ENCODE measurements at regions not wholly inside any gene's neighbourhood (a gene's known extent, or its start where the extent isn't known, plus 50 kb on each side); places are given as distances from the start of the nearest gene placed in this dataset.

DNA sequence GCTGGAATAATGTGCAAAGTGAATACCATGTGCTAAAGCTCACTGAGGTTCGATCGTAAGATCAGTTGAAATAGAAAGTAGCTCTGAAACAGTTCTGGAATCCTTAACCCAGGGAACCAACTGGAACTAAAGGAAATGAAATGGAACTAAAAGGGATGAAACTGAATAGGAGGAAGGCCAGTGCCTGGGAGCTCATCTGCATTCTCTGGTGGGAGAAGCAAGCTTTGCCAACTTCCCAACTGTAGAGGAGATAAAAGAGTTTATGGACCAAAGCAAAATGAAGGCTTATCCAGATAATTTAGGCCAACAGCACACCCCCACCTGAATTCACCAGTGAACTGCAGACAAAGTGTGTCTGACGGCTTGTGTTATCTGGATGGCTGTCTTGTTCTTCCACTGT is 188.6 kb upstream of the HABP2 start:
- DNase-seq (ENCODE audit: low spot score) = no peak

DNA sequence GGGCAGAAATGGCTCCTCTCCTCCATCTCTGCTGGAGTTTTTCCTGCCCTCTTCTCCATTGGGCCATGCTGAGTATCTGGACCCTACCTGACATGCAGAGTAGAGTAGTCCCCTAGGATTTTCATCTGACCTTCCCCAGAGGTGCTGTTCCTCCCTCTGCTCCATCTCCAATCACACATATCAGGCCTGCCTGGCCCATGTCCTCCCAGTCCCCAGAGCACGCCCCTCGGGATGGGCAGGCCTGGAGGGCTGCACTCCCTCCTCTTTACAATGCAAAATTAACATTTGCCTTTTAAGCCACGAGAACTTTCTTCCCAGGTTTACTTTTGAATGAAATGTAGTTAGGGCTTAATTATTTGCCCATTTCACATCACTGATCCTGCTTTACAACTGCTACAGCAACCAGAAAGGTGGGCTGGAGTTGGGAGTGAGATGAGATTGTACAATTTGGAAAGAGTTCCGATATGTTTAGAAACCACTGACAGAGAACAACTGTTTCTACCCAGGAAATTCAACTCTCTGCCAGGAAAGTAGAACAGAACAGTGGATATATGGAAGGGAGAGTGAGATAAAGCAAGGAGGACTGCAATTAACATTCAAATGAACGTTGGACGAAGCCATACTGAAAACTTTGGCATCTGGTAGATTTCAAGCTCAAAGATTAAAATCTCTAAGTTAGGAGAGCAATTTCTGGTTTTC is 184.0 kb upstream of the HABP2 start:
- DNase-seq (ENCODE audit: low spot score) = no peak

GRCh38 chr10:113369365-113369694 is 183.5 kb upstream of the HABP2 start:
- no peak for DNase-seq (ENCODE audit: low spot score)

DNA sequence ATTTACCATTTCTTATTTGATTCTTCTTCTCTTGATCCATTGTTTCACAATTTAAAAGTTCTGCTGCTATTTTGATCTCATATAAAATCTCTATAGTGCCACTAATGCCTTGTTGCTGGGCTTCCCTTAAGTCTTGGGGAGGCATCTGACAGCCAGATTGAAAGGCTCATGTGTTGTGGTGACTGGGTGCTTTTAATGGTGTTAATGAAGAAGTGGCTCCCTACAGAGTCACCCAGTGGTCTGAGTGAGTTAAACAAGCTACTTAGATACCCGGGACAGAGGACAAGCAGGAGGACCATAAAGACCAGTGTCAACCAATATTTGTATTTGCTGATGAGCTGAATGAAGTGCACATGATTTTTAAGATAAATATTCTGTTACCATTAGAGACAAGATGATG is 176.4 kb upstream of the HABP2 start:
- no peak for DNase-seq (ENCODE audit: low spot score)

- DNase-seq (ENCODE audit: low spot score) = no peak
These were observed 173.8 kb upstream of the HABP2 start for GRCh38 chr10:113379091-113379490.

DNA sequence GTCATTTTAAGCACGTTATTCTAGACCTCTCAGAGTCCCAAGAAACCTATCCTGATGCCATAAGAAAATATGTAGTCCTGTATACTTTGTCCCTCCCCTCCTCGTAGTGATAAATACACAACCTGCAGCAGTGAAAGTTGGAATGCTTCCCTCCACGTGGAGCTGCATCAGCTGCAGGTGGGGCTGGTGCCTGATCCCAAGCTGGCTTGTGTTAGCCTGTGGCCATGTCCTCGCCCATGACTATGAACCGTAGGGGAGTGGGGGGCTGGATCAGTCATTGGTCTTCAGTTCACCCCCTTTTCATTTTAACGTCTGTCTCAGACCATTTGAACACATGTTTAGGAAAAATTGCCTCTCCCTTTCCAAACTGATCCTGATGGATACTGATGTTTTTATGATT is 171.4 kb upstream of the HABP2 start:
- no peak for DNase-seq (ENCODE audit: low spot score)

- no peak for DNase-seq (ENCODE audit: low spot score)
These were observed 170.8 kb upstream of the HABP2 start for GRCh38 chr10:113381981-113382509.

DNA sequence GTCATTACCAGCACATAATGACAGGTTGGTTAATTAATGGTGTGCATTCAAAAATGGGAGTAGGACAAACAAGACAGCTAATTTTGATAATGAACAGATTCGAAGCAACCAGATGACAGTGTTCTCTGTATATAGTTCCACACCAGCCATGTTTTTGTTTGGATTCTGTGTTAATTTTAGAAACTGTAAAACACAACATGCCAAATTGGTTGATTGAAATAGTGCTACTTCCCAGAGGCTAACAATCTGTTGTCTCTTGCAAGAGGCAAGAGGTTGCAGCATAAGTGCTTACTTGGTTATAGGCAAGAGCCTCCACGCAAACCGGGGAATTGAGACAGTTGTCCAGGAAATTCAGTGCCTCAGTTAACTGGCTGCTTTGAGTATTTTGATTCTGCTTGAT is 170.2 kb upstream of the HABP2 start:
- DNase-seq (ENCODE audit: low spot score) = no peak

DNA sequence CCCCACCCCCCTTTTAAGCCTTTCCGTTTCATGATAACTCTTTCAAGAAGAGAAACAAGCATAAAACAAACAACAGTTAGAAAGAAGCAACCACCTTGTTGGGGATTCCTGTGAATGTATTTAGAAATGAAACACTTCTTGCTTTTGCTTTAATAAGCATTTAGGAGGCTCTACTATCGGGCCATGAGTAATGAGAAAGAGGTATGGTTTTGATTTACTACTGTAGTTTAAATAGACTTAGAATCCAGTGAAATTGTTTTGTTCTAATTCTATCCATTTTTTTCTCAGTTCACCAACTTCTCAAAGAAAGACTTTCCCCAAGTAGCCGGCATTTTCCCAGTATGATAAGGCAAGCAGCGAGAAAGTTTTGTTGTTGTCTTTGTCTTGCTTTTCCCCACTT is 168.7 kb upstream of the HABP2 start:
- DNase-seq (ENCODE audit: low spot score) = no peak

DNA sequence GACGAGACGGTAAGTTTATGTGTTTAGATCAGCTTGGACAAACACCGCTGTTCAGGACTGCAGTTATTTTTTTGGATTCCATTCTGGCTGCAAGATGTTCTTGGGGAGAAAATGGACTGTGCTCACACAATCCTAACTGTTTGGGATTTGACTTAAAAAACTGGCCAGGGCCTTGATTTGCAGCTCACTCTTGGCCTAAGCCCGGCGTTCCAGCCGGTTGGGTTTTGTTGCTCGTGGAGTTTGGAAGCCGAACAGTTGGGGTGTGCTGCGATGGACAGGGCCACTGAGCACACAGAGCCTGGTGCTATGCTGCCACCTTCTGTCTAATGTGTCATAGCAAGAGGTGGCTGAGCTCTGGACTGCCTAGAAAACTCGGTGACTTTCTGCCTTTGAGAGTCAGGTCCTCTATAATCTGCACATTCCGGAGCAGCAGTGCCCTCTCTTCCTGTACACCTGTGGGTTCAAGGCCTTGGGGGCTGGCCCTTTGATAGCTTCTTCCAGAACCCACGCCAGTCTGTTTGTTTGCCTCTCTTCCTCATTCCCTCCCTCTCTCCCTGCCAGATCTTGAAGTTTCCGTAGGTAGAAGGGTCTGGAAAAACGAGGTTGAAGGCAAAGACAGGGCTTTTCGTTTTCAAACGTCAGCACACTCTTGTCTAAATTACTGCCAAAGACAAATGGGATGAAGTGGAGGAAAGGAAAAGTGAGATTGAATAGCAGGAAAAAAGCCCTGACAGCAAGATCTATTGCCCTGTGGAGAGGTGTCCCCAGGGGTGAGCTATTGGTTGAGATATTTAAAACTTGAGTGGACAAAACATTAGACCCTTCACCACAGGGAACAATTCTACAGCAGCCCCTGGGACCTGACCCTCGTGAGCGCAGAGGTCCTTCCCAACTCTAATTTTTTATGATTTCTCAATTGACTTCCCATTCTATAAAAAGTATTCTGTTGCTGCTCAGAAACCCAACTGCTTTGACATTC is 167.5 kb upstream of the HABP2 start:
- DNase-seq (ENCODE audit: low spot score) = peak; percentile 82

GRCh38 chr10:113386005-113386404 is 166.8 kb upstream of the HABP2 start:
- peak; percentile 78 for DNase-seq (ENCODE audit: low spot score)

DNA sequence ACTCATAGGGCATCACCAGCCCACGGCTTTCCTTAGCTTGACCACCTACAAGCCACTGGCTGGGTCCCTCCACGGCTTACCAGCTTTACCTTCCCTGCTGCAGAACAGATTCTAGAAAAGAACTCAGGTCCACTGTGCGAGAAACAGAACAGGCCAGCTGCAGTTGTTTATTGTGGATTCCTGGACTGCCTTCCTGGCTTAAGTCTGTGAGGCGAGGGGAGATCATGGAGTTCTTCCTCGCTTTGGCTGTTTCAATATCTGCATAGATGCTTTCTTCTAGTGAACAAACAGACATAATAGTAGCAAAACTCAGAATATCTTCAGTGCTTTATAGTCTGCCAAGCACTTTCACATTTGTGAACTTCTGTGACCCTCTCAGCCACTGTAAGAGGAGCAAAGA is 162.9 kb upstream of the HABP2 start:
- DNase-seq (ENCODE audit: low spot score) = no peak

- DNase-seq (ENCODE audit: low spot score) = no peak
These were observed 162.0 kb upstream of the HABP2 start for GRCh38 chr10:113390896-113391295.

DNA sequence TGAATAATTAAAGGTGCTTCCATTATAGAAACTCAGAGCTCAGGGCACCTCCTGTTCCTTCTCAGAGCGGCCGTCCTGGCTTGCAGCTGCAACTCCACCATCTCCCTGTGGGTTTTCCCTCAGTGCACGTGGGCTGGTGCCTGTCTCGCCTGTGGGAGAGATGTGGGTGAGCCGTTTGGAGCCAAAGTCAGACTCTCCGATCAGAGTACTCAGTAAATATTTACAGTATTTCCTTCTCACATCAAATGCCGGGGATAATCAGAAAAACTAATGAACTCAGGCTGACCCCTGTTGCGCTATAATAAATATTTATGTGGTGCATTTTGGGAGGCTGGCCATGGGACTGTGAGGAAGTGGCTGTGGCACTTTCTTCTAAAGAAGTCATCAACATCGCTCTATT is 155.8 kb upstream of the HABP2 start:
- DNase-seq (ENCODE audit: low spot score) = no peak

- DNase-seq (ENCODE audit: low spot score) = no peak
These were observed 153.8 kb upstream of the HABP2 start for GRCh38 chr10:113399065-113399464.

DNA sequence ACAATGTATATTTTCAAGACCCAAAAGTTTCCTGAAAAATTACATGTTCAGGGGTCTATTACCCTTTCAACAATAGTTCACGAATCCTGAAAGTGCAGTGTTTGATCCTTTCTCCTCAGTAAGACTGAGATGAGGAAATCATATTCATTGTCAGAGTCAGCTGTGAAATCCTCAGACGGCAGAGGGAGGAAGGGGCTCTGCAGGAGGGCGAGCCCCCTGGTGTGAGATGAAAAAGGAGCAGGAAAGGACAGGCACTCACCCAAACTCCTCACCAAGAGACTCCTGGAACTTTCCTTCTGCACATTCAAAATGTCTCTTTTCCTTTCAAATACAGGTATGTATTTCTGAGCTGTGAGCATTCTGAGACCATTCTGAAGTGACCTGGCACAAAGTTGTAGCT is 150.3 kb upstream of the HABP2 start:
- DNase-seq (ENCODE audit: low spot score) = no peak

GRCh38 chr10:113407218-113407617 is 145.6 kb upstream of the HABP2 start:
- DNase-seq (ENCODE audit: low spot score) = no peak

- DNase-seq (ENCODE audit: low spot score) = no peak
These were observed 143.7 kb upstream of the HABP2 start for GRCh38 chr10:113409175-113409574.

DNA sequence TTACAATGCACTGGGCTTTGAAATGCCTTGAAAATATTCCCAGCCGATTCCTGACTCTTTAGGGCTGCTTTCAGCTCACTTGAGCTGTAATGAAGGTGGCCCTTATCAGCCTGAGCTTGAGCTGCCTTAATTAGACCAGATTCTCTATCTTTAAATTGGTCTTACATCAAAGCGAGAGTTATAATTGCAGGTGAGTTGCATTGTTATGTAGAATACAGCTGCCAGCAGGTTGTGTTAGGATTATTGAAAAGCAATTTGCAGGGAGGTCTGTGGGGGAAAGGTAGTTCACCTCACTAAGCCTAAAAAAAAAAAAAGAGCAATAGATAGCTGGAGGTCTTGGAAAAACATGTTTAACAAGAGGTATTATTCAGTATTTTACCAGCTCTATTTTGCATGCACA is 142.2 kb upstream of the HABP2 start:
- no peak for DNase-seq (ENCODE audit: low spot score)

DNA sequence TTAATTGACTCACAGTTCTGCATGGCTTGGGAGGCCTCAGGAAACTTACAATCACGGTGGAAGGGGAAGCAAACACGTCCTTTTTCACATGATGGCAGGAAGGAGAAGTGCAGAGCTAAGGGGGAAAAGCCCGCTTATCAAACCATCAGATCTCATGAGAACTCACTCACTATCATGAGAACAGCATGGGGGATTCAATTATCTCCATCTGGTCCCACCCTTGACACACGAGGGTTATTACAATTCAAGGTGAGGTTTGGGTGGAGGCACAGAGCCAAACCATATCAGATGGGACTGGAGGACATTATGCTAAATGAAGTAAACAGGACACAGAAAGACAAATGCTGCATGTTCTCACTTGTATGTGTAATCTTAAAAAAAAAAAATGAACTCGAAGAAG is 141.4 kb upstream of the HABP2 start:
- DNase-seq (ENCODE audit: low spot score) = no peak

GRCh38 chr10:113412161-113412560 is 140.7 kb upstream of the HABP2 start:
- DNase-seq (ENCODE audit: low spot score) = no peak

- no peak for DNase-seq (ENCODE audit: low spot score)
These were observed 138.3 kb upstream of the HABP2 start for GRCh38 chr10:113414543-113414942.

DNA sequence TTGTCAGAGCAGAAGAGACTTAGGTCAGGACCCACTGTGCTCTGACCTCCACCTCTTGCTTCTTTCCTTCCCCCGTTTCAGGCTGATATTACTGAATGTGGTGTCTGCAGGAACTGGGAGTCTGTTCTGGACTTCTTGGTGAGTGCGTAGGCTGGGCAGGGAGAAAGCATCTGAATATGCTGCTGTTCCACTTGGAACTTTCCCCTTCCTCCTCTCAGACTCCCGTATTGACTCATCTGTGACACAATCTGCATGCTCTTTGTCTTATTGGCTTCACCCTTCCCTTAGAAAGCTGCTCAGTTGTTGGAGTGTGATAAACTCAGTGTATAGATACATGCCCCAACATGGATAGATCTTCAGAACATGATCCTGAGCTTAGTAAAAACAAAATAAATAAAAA is 137.6 kb upstream of the HABP2 start:
- no peak for DNase-seq (ENCODE audit: low spot score)
